ENCODE measurements at regions not wholly inside any gene's neighbourhood (a gene's known extent, or its start where the extent isn't known, plus 50 kb on each side); places are given as distances from the start of the nearest gene placed in this dataset.

DNA sequence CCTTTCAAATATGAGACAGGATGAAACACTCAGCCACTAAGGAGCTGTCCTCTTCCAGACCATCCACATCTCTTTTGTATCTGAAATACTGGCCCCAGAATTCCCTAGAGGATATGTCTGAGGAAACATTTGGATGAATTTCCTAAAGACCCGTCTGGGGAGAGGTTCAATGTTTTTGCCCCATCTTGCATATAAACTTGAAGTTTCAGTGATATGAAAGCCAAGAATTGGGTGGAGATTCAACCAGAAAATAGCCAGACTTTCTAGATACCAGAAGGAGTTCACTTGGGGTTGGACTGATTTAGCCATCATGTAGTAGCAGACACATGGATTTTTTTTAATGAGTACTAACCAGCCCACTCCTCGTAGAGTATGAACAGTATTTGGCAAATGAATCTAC, 182.0 kb downstream of the PLPP3 start:
- TF ChIP-seq, protein P1, sequence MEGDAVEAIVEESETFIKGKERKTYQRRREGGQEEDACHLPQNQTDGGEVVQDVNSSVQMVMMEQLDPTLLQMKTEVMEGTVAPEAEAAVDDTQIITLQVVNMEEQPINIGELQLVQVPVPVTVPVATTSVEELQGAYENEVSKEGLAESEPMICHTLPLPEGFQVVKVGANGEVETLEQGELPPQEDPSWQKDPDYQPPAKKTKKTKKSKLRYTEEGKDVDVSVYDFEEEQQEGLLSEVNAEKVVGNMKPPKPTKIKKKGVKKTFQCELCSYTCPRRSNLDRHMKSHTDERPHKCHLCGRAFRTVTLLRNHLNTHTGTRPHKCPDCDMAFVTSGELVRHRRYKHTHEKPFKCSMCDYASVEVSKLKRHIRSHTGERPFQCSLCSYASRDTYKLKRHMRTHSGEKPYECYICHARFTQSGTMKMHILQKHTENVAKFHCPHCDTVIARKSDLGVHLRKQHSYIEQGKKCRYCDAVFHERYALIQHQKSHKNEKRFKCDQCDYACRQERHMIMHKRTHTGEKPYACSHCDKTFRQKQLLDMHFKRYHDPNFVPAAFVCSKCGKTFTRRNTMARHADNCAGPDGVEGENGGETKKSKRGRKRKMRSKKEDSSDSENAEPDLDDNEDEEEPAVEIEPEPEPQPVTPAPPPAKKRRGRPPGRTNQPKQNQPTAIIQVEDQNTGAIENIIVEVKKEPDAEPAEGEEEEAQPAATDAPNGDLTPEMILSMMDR (conservative IDR thresholded peaks at IDR 0.05; ENCODE audit: low read depth, low read length), result no peak
- TF ChIP-seq EZH2 (IDR thresholded peaks at IDR 0.05; ENCODE audit: low read length, unreplicated experiment) (no peak), EZH2phosphoT487 (IDR thresholded peaks at IDR 0.05; ENCODE audit: borderline replicate concordance, low read length) (no peak)
